ENCODE measurements at regions not wholly inside any gene's neighbourhood (a gene's known extent, or its start where the extent isn't known, plus 50 kb on each side); places are given as distances from the start of the nearest gene placed in this dataset.

DNA sequence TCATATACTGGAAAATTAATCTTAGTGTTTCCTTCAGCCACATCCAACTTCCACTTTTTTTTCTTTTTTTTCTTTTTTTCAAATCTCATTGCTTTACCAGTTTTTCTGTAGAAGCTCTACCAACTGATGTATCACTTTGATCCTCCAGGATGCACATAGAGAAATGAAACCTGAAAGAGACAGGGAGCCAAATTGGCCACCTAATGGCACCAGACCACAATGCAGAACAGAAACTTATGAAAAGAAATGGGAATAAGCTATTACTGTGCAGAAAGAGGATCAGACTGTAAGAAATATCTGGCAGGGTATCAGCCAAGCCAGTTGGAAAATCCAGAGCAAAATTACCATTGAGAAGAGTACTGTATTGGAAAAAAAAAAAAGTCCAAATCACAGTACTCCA lies 1514.2 kb downstream of the MRPL39 start:
- no peak overlapping the region for H3K4me3 ChIP-seq (ENCODE audit: low read depth, low read length)
- no peak for DNase-seq (ENCODE audit: low read depth)
- TF ChIP-seq, protein P1, sequence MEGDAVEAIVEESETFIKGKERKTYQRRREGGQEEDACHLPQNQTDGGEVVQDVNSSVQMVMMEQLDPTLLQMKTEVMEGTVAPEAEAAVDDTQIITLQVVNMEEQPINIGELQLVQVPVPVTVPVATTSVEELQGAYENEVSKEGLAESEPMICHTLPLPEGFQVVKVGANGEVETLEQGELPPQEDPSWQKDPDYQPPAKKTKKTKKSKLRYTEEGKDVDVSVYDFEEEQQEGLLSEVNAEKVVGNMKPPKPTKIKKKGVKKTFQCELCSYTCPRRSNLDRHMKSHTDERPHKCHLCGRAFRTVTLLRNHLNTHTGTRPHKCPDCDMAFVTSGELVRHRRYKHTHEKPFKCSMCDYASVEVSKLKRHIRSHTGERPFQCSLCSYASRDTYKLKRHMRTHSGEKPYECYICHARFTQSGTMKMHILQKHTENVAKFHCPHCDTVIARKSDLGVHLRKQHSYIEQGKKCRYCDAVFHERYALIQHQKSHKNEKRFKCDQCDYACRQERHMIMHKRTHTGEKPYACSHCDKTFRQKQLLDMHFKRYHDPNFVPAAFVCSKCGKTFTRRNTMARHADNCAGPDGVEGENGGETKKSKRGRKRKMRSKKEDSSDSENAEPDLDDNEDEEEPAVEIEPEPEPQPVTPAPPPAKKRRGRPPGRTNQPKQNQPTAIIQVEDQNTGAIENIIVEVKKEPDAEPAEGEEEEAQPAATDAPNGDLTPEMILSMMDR (conservative IDR thresholded peaks at IDR 0.05; ENCODE audit: low read depth, low read length): no peak

DNA sequence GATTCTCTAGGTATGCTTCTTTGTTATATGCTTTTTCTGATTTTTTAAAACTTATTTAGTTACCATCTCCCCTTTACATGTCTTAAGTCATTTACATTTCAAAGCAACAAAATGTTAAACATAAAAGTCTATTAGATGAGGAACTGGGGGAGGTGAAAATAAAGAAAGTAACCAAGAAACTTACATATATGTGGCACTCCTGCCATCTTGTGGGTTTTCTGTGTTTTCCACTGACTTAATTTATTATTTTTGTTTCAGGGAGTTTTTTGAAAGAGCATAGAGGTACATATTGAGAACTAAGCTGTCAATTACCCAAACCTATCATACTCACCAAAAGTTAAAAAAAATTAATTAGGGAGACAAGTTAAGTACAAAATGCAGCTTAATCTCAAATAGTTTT lies 1531.1 kb downstream of the MRPL39 start:
- no peak overlapping the region for H3K4me3 ChIP-seq (ENCODE audit: low read depth, low read length)
- TF ChIP-seq, protein P1 (conservative IDR thresholded peaks at IDR 0.05; ENCODE audit: low read depth, low read length): peak; percentile 27
- no peak for DNase-seq (ENCODE audit: low read depth)

DNA sequence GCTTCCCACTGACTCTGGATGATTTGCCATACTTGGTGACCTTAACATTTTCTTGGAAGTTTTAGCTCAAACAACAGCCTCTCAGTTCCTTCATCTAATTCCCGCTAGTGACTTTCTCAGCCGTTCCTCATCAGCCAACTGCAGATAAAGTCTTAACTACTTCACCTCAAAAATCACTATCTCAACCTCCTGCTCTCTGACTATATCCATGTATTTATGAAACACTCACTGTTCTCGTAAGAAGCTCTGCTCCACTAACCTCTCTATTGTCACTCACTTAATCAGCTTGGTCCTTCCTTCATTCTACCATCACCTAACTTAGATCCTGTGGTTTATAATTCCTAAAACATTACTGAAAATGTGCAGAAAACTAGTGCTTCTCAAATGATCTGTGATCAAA lies 1551.6 kb downstream of the MRPL39 start:
- TF ChIP-seq, protein P1 (conservative IDR thresholded peaks at IDR 0.05; ENCODE audit: low read depth, low read length): no peak
- H3K4me3 ChIP-seq (ENCODE audit: low read depth, low read length): no peak overlapping the region
- DNase-seq (ENCODE audit: low read depth): no peak

DNA sequence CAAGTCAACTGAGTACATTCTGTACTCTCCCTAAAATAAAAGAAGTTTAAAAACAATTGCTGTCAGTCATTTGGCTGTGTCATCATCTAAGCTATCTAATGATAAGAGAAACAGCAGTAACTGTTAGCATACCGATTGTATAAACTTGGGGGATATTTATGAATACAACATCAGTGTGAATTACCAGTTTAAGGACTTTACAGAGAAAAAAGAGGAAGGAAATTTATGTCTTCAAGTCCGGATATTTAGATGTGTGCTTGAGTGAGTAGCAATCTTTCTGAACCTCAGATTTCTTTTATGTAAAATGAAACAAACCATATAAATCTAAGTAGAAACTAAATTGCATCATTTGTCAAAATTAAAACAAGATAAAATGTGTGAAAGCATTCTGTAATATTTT lies 1557.0 kb downstream of the MRPL39 start:
- DNase-seq (ENCODE audit: low read depth): no peak
- no peak overlapping the region for H3K4me3 ChIP-seq (ENCODE audit: low read depth, low read length)
- TF ChIP-seq, protein P1 (conservative IDR thresholded peaks at IDR 0.05; ENCODE audit: low read depth, low read length): no peak

DNA sequence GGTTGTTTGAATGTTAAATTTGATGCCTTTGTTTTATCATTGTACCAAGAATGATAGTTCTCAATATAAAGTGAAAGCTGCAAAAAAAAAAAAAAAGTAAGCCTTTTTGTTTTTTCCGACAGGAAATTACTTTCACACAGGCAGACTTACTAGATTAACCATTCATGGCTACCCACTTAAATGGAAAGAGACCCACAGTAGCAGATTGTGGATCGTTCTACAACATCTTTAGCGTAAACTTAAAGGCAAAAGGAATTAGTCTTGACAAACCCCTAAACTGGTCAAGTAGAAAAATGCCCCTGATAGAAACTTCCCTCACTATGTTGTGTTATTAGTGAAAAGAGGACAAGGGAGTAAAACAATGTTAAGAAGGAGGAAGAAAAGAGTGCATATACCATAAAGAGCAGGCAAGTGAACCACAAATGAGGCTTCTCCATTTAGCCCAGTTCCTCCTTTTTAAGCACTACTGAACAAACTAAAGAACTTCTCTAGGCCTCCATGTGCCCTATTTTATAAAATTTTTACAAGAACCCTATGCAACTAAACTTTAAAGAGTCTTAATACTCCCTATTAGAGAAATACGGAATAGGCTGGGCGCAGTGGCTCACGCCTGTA lies 1560.3 kb downstream of the MRPL39 start:
- TF ChIP-seq, protein P1 (conservative IDR thresholded peaks at IDR 0.05; ENCODE audit: low read depth, low read length): no peak
- DNase-seq (ENCODE audit: low read depth): no peak
- H3K4me3 ChIP-seq (ENCODE audit: low read depth, low read length): no peak overlapping the region

DNA sequence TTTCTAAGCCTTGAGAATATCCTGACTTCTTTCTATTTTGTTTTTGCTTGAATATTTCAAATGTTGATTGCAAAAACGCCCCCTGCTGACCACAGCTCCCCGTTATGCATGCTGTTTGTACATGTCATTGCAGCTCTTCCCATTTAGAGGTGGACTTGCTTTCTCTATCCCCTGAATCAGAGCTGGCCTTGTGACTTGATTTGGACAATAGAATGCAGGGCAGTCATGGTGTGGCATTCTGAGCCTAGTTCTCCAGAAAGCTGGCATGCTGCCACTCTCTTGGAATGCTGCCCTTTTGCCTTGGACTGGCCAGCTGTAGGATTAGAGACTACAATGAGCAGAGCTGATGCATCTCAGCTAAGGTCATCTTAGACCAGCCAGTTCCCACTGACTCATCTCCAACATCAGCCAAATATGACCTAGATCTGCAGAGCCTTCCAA lies 1561.5 kb downstream of the MRPL39 start:
- TF ChIP-seq, protein P1 (conservative IDR thresholded peaks at IDR 0.05; ENCODE audit: low read depth, low read length): peak; percentile 56
- peak; percentile 87 for DNase-seq (ENCODE audit: low read depth)
- no peak overlapping the region for H3K4me3 ChIP-seq (ENCODE audit: low read depth, low read length)

DNA sequence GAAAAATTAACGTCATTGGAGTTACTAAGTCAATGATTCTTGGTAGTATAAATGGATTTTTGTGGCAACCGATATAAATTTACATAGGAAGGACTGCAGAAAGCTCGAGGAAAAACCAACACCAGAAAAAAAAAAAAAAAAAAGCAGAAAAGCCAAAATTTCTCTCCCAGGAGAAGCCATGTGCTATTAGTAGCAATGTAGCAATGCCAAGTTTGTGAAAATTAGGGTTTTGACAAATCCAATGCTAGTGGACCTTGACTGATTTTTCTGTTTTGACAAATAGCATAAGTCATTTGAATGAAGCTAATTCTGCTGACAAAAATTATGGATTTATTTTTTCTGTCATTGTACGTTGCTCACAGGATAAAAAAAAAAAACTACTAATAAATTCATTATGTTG lies 1561.9 kb downstream of the MRPL39 start:
- DNase-seq (ENCODE audit: low read depth): no peak
- TF ChIP-seq, protein P1 (conservative IDR thresholded peaks at IDR 0.05; ENCODE audit: low read depth, low read length): no peak
- H3K4me3 ChIP-seq (ENCODE audit: low read depth, low read length): no peak overlapping the region
